KOPT-K1 (cell line): ENCODE measurements at regions not wholly inside any gene's neighbourhood (a gene's known extent, or its start where the extent isn't known, plus 50 kb on each side); places are given as distances from the start of the nearest gene placed in this dataset.
"Not testable (repeated sequence)": the region's sequence is repeated elsewhere in the genome, so short reads cannot be mapped to it uniquely, and the experiment has no call there.

ENCODE experiments used
- H3K27ac ChIP-seq: fragments of 200-600 bp; sonication (generic); 2 replicates; pipeline ENCODE4 v1.5.1; 2016; ENCODE audit warnings: antibody characterized with exemption, mild to moderate bottlenecking, low read depth, low read length; ENCODE audit not compliant: poor library complexity, severe bottlenecking
- H3K36me3 ChIP-seq: fragments of 200-600 bp; sonication (generic); 2 replicates; pipeline ENCODE4 v1.5.1; 2017; ENCODE audit warnings: antibody characterized with exemption, mild to moderate bottlenecking, low read length, moderate library complexity; ENCODE audit not compliant: insufficient read depth
- H3K9me3 ChIP-seq: fragments of 200-600 bp; sonication (generic); 2 replicates; pipeline ENCODE4 v1.5.1; 2017; ENCODE audit warnings: antibody characterized with exemption, low read length, mild to moderate bottlenecking; ENCODE audit not compliant: insufficient read depth, poor library complexity, severe bottlenecking

DNA sequence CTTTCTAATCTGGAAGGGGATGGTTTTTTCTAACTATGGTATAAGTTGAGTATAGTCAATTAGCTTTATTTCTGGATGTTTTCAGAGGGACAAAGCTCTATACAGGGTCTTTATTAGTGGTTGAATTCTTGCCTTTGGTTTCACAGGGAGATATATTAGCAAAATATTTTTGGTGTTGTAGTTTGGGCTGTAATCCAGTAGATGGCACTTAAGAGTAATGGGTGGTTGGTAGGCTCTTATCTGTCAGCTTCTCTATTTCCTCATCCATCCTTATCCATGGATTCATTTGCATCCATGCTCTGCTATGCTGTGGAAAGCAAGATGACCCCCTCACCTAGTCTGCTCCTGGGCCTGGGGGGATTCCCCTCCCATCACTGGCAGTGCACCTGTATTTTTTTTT lies 363.6 kb upstream of the CYLC2 start:
- Histone ChIP-seq H3K27ac (no peak overlapping the region), H3K36me3 (no peaks in the 10 kb centered on the region), H3K9me3 (no peaks in the 10 kb centered on the region)

- Histone ChIP-seq H3K9me3 (no peaks in the 10 kb centered on the region), H3K36me3 (no peaks in the 10 kb centered on the region), H3K27ac (no peak overlapping the region)
Measured at GRCh38 chr9:102609461-102609860, 385.7 kb upstream of the CYLC2 start.

DNA sequence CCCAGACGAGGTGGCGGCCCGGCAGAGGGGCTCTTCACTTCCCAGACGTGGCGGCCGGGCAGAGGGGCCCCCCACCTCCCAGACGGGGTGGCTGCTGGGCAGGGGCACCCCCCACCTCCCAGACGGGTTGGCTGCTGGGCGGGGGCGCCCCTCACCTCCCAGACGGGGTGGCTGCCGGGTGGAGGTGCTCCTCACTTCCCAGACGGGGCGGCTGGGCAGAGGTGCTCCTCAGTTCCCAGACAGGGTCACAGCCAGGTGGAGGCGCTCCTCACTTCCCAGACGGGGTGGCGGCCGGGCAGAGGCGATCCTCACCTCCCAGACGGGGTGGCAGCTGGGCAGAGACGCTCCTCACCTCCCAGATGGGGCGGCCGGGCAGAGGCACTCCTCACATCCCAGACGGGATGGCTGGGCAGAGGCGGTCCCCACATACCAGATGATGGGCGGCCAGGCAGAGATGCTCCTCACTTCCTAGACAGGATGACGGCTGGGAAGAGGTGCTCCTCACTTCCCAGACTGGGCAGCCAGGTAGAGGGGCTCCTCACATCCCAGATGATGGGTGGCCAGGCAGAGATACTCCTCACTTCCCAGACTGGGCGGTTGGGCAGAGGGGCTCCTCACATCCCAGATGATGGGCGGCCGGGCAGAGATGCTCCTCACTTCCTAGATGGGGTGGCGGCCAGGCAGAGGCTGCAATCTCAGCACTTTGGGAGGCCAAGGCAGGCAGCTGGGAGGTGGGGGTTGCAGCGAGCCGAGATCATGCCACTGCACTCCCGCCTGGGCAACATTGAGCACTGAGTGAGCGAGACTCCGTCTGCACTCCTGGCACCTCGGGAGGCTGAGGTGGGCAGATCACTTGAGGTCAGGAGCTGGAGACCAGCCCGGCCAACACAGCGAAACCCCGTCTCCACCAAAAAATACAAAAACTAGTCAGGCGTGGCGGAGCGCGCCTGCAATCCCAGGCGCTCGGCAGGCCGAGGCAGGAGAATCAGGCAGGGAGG lies 391.6 kb upstream of the CYLC2 start:
- H3K27ac ChIP-seq, H3K9me3 ChIP-seq, H3K36me3 ChIP-seq: not testable (repeated sequence)

- H3K36me3 ChIP-seq = no peaks in the 10 kb centered on the region
- H3K27ac ChIP-seq = no peak overlapping the region
- H3K9me3 ChIP-seq = no peaks in the 10 kb centered on the region
Measured at GRCh38 chr9:102594241-102594640, 400.9 kb upstream of the CYLC2 start.

DNA sequence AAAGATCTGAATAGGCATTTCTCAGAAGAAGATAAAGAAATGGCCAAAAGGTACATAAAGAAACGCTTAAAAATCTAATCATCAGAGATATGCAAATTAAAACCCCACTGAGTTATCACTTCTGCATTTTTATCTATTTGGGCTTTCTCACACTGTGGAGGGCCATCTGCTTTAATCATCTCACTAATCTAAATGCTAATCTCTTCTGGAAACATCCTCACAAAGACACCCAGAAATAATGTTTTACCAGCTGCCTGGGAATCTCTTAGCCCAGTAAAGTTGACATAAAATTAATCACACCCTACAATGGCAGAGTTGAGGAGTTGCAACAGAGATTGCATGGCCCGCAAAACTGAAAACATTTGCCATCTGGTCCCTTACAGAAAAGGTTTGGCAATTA lies 407.9 kb upstream of the CYLC2 start:
- Histone ChIP-seq H3K9me3 (no peaks in the 10 kb centered on the region), H3K36me3 (no peaks in the 10 kb centered on the region), H3K27ac (no peak overlapping the region)

GRCh38 chr9:102569436-102569835 lies 425.7 kb upstream of the CYLC2 start:
- Histone ChIP-seq H3K36me3 (no peaks in the 10 kb centered on the region), H3K27ac (no peak overlapping the region), H3K9me3 (no peaks in the 10 kb centered on the region)

DNA sequence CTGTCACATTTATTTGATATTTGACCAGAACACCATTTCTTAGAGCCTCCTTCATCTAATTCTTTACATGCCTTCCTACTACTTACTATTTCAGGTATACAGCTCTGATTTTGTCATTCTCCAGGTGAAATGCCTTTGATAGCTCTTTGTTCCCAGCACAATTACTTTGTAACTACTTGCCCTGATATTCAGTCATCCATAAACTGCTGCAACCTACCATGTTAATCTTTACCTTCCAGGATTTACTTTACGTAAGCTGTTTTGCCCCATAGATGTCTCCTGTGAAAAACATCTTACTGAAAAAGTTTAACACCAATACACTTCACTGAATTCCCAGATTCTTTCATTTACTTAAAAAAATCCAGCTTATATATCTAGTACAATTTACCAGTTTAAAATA lies 443.8 kb upstream of the CYLC2 start:
- no peak overlapping the region for H3K27ac ChIP-seq
- H3K36me3 ChIP-seq = no peaks in the 10 kb centered on the region
- peaks cover 6% of the 10 kb centered on the region for H3K9me3 ChIP-seq

DNA sequence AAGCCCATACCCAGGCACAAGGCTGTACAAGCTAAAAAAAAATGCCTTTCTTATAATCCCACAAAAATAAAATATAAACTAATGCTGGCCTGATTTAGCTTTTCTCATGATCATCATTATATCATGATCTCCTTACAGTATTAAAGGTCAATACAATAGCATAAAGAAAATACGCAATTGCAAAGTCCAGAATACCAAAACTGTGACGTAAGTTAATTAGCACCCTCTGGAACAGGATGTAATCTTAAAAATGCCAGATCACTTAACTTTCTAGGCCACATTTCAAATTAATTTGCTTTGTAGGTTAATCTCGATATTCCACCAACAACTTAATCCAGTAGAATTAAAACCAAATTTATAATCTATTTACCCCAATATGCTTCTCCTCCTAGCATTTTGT lies 444.2 kb upstream of the CYLC2 start:
- peaks cover 6% of the 10 kb centered on the region for H3K9me3 ChIP-seq
- H3K36me3 ChIP-seq = no peaks in the 10 kb centered on the region
- no peak overlapping the region for H3K27ac ChIP-seq

- Histone ChIP-seq H3K27ac (no peak overlapping the region), H3K36me3 (no peaks in the 10 kb centered on the region), H3K9me3 (peaks cover 6% of the 10 kb centered on the region)
Measured at GRCh38 chr9:102550266-102550665, 444.9 kb upstream of the CYLC2 start.

DNA sequence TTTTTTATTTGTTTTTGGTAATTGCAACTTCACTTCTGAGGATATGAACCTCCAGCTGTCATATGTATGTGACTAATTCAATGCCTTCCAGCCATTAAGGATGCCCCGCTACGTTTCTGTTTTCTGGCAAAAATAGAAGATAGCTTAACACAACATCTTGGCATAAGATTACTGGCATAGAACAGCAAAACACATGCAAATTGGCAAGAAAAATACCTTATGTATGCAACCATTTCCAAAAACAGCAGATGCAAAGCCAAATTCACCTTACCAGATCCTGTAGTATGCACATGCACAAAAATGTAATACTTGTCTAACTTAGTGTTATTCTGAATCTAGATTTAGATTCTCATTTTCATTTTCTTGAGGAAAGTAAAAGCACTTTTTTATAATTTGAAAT lies 461.1 kb upstream of the CYLC2 start:
- no peaks in the 10 kb centered on the region for H3K36me3 ChIP-seq
- H3K27ac ChIP-seq = no peak overlapping the region
- H3K9me3 ChIP-seq = no peaks in the 10 kb centered on the region

- Histone ChIP-seq H3K36me3 (no peaks in the 10 kb centered on the region), H3K27ac (no peak overlapping the region), H3K9me3 (no peaks in the 10 kb centered on the region)
Measured at GRCh38 chr9:102521097-102521755, 473.9 kb upstream of the CYLC2 start.

DNA sequence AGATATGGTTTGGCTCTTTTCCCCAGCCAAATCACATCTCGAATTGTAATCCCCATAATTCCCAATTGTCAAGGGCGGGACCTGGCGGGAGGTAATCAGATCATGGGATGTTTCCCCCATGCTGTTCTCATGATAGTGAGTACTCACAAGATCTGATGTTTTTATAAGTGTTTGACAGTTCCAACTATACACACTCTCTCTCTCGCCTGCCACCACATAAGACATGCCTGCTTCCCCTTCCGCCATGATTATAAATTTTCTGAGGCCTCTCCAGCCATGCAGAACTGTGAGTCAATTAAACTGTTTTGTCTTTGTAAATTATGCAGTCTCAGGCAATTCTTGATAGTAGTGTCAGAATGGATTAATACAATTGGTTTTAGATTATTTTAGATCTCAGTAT lies 475.7 kb upstream of the CYLC2 start:
- no peaks in the 10 kb centered on the region for H3K9me3 ChIP-seq
- no peak overlapping the region for H3K27ac ChIP-seq
- no peaks in the 10 kb centered on the region for H3K36me3 ChIP-seq

- no peak overlapping the region for H3K27ac ChIP-seq
- H3K36me3 ChIP-seq = no peaks in the 10 kb centered on the region
- no peaks in the 10 kb centered on the region for H3K9me3 ChIP-seq
Measured at GRCh38 chr9:102518324-102518723, 476.8 kb upstream of the CYLC2 start.

DNA sequence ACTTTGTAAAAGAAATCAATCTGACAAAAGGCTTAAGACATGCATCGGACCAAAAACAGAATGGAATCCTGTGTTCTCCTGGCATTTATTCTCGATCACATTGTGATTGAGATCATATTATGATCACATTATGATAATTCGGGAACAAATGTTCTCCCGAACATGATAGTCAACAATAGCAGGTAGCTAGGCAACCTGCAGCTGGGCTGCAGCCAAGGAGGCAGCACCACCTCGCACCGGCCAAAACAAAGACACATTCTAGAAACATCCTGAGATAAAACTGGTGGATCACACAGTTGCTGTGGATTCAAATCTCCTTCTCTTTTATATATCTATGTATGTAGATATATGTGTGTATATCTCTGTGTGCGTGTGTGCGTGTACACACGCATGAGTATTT lies 480.6 kb upstream of the CYLC2 start:
- Histone ChIP-seq H3K9me3 (no peaks in the 10 kb centered on the region), H3K36me3 (no peaks in the 10 kb centered on the region), H3K27ac (no peak overlapping the region)

GRCh38 chr9:102507044-102507687 lies 488.0 kb upstream of the CYLC2 start:
- no peaks in the 10 kb centered on the region for H3K9me3 ChIP-seq

More at GRCh38 chr9:102507044-102507687, 488.0 kb upstream of the CYLC2 start:
- Histone ChIP-seq H3K27ac (no peak overlapping the region), H3K36me3 (no peaks in the 10 kb centered on the region)
